Right cardiac atrium (tissue), 5 donors: ENCODE measurements at regions not wholly inside any gene's neighbourhood (a gene's known extent, or its start where the extent isn't known, plus 50 kb on each side); places are given as distances from the start of the nearest gene placed in this dataset.

Experiments used
- ATAC-seq, 2 donors: fragments of 200-7000 bp; cut with Tn5 transposase; one replicate each; pipeline versions ENCODE4 v1.8.0 to v1.9.1; 2020; ENCODE audit warnings: moderate library complexity in 2 of 2, mild to moderate bottlenecking in 1 of 2
- DNase-seq, 3 donors: peaks; one replicate each; pipeline ENCODE4 v3.0.0-alpha.2; 2020
- H3K27ac ChIP-seq: one replicate; pipeline ENCODE4 v1.5.1; 2013; ENCODE audit warnings: mild to moderate bottlenecking, low read length, control low read depth, moderate library complexity
- H3K27me3 ChIP-seq: one replicate; pipeline ENCODE4 v1.6.1; 2013; ENCODE audit not compliant: control insufficient read depth, insufficient read depth
- H3K4me1 ChIP-seq: one replicate; pipeline ENCODE4 v1.6.1; 2013; ENCODE audit warnings: low read length; ENCODE audit not compliant: control insufficient read depth, insufficient read depth
- H3K4me3 ChIP-seq: one replicate; pipeline ENCODE4 v1.5.1; 2013; ENCODE audit warnings: low read length, control low read depth
- H3K9me3 ChIP-seq: one replicate; pipeline ENCODE4 v1.6.1; 2013; ENCODE audit warnings: low read length; ENCODE audit not compliant: control insufficient read depth
- WGBS: extraction: QIAGEN DNeasy Blood & Tissue Kit; methylation state at CpG from one replicate; pipeline ENCODE4 v1.1.7; 2013; 5-methylcytosine and 5-hydroxymethylcytosine counted together
- intact Hi-C, 4 donors: fragments of 100-400 bp; cut with DNase I; formaldehyde crosslinking; loops; one replicate each; pipeline versions ENCODE4 v1.11.0 to v1.14.0; 2022 to 2023
- donor health status: healthy with polysubstance abuse.
- donor health status: DM: no; HTN: yes; CAD: no.
- donor health status: DM: no; HTN: no; CAD: no.
- donor health status: DM: no; HTN: yes; CAD: no; lungs with severe emphysema.
- donor health status: DM: yes; HTN: yes; CAD: no.

- Histone ChIP-seq H3K4me1 (no peaks in the 10 kb centered on the region), H3K27me3 (no peaks in the 10 kb centered on the region), H3K4me3 (no peak overlapping the region), H3K9me3 (no peaks in the 10 kb centered on the region), H3K27ac (no peak overlapping the region)
- intact Hi-C loops: loop anchor here in 1 of 4 donors (10.0 kb wide), 2 partner anchors 85 to 495 kb away; no protein-coding TSS in a partner anchor
- ATAC-seq: no peak
- WGBS: 65% methylated on average over 3 of the region's 3 CpGs
- DNase-seq: no peak
Measured at GRCh38 chr5:168209997-168210396, 81.4 kb upstream of the WWC1 start.

- no peaks in the 10 kb centered on the region for H3K4me1 ChIP-seq
- ATAC-seq: no peak
- no peaks in the 10 kb centered on the region for H3K27me3 ChIP-seq
- H3K4me3 ChIP-seq: no peak overlapping the region
- no peak overlapping the region for H3K27ac ChIP-seq
- no peaks in the 10 kb centered on the region for H3K9me3 ChIP-seq
- intact Hi-C loops: loop anchor here in 1 of 4 donors (10.0 kb wide), 2 partner anchors 86 to 496 kb away; no protein-coding TSS in a partner anchor
- no peak for DNase-seq
Measured at GRCh38 chr5:168211245-168211644, 80.2 kb upstream of the WWC1 start.

- no peaks in the 10 kb centered on the region for H3K27me3 ChIP-seq
- DNase-seq (no peak), ATAC-seq (no peak)
- H3K27ac ChIP-seq: no peak overlapping the region
- no peaks in the 10 kb centered on the region for H3K4me1 ChIP-seq
- no peaks in the 10 kb centered on the region for H3K9me3 ChIP-seq
- H3K4me3 ChIP-seq: no peak overlapping the region
- 92% methylated on average over 6 of the region's 6 CpGs for WGBS
- intact Hi-C loops: loop anchor here in 1 of 4 donors (10.0 kb wide), 2 partner anchors 87 to 497 kb away; no protein-coding TSS in a partner anchor
Measured at GRCh38 chr5:168211936-168212335, 79.5 kb upstream of the WWC1 start.

GRCh38 chr5:168214071-168214470, 77.4 kb upstream of the WWC1 start:
- Histone ChIP-seq H3K4me1 (no peaks in the 10 kb centered on the region), H3K4me3 (no peak overlapping the region), H3K27ac (no peak overlapping the region), H3K9me3 (no peaks in the 10 kb centered on the region), H3K27me3 (no peaks in the 10 kb centered on the region)
- no peak for DNase-seq
- WGBS: 94% methylated on average over 3 of the region's 3 CpGs
- ATAC-seq: no peak
- intact Hi-C loops: loop anchor here in 1 of 4 donors (10.0 kb wide), 2 partner anchors 89 to 499 kb away; no protein-coding TSS in a partner anchor

GRCh38 chr5:168214886-168215285, 76.6 kb upstream of the WWC1 start:
- intact Hi-C loops: loop anchor here in 2 of 4 donors (5.0 to 10.0 kb wide), 3 partner anchors 88 to 500 kb away; no protein-coding TSS in a partner anchor
- H3K27ac ChIP-seq: no peak overlapping the region
- 93% methylated on average over 13 of the region's 13 CpGs for WGBS
- H3K4me1 ChIP-seq: no peaks in the 10 kb centered on the region
- DNase-seq: no peak
- no peaks in the 10 kb centered on the region for H3K9me3 ChIP-seq
- ATAC-seq: no peak
- H3K4me3 ChIP-seq: no peak overlapping the region
- H3K27me3 ChIP-seq: no peaks in the 10 kb centered on the region

GRCh38 chr5:168215646-168216045, 75.8 kb upstream of the WWC1 start:
- no peaks in the 10 kb centered on the region for H3K4me1 ChIP-seq
- ATAC-seq (no peak), DNase-seq (peak in 1 of 3 donors; percentile 48)
- H3K27ac ChIP-seq: no peak overlapping the region
- no peak overlapping the region for H3K4me3 ChIP-seq
- H3K27me3 ChIP-seq: no peaks in the 10 kb centered on the region
- 71% methylated on average over 7 of the region's 7 CpGs for WGBS
- intact Hi-C loops: loop anchor here in 2 of 4 donors (5.0 to 10.0 kb wide), 3 partner anchors 88 to 501 kb away; no protein-coding TSS in a partner anchor
- H3K9me3 ChIP-seq: no peaks in the 10 kb centered on the region

GRCh38 chr5:168216989-168217388, 74.5 kb upstream of the WWC1 start:
- H3K27ac ChIP-seq: no peak overlapping the region
- H3K27me3 ChIP-seq: no peaks in the 10 kb centered on the region
- DNase-seq (no peak), ATAC-seq (no peak)
- WGBS: 66% methylated on average over 2 of the region's 2 CpGs
- H3K4me1 ChIP-seq: no peaks in the 10 kb centered on the region
- intact Hi-C loops: loop anchor here in 2 of 4 donors (5.0 to 10.0 kb wide), 3 partner anchors 90 to 502 kb away; no protein-coding TSS in a partner anchor
- no peak overlapping the region for H3K4me3 ChIP-seq
- no peaks in the 10 kb centered on the region for H3K9me3 ChIP-seq

GRCh38 chr5:168217497-168217896, 73.9 kb upstream of the WWC1 start:
- intact Hi-C loops: loop anchor here in 2 of 4 donors (5.0 to 10.0 kb wide), 3 partner anchors 90 to 503 kb away; no protein-coding TSS in a partner anchor
- DNase-seq: no peak
- 66% methylated on average over 7 of the region's 7 CpGs for WGBS
- Histone ChIP-seq H3K9me3 (no peaks in the 10 kb centered on the region), H3K4me1 (no peaks in the 10 kb centered on the region), H3K4me3 (no peak overlapping the region), H3K27me3 (no peaks in the 10 kb centered on the region), H3K27ac (no peak overlapping the region)
- ATAC-seq: no peak

GRCh38 chr5:168218746-168219145, 72.7 kb upstream of the WWC1 start:
- DNase-seq (no peak), ATAC-seq (no peak)
- Histone ChIP-seq H3K4me1 (no peaks in the 10 kb centered on the region), H3K27me3 (no peaks in the 10 kb centered on the region), H3K4me3 (no peak overlapping the region), H3K9me3 (no peaks in the 10 kb centered on the region), H3K27ac (no peak overlapping the region)
- intact Hi-C loops: loop anchor here in 2 of 4 donors (5.0 to 10.0 kb wide), 3 partner anchors 91 to 504 kb away; no protein-coding TSS in a partner anchor
- 82% methylated on average over 9 of the region's 9 CpGs for WGBS

GRCh38 chr5:168219515-168220410, 71.7 kb upstream of the WWC1 start:
- Histone ChIP-seq H3K4me3 (peak overlapping the region; percentile 21), H3K27ac (no peak overlapping the region), H3K27me3 (no peaks in the 10 kb centered on the region), H3K4me1 (no peaks in the 10 kb centered on the region), H3K9me3 (no peaks in the 10 kb centered on the region)
- DNase-seq (no peak), ATAC-seq (peak; percentile 67 to 70)
- intact Hi-C loops: loop anchor here in 3 of 4 donors (5.0 to 10.0 kb wide), 5 partner anchors 92 to 635 kb away; no protein-coding TSS in a partner anchor
- 32% methylated on average over 8 of the region's 8 CpGs for WGBS

GRCh38 chr5:168224085-168224484, 67.4 kb upstream of the WWC1 start:
- H3K27ac ChIP-seq: no peak overlapping the region
- DNase-seq (no peak), ATAC-seq (no peak)
- intact Hi-C loops: loop anchor here in 2 of 4 donors (5.0 to 10.0 kb wide), 2 partner anchors 502 to 639 kb away; no protein-coding TSS in a partner anchor
- H3K27me3 ChIP-seq: no peaks in the 10 kb centered on the region
- 58% methylated on average over 5 of the region's 5 CpGs for WGBS
- no peak overlapping the region for H3K4me3 ChIP-seq
- H3K9me3 ChIP-seq: no peaks in the 10 kb centered on the region
- H3K4me1 ChIP-seq: no peaks in the 10 kb centered on the region
